GM13976 (cell line): ENCODE measurements at regions not wholly inside any gene's neighbourhood (a gene's known extent, or its start where the extent isn't known, plus 50 kb on each side); places are given as distances from the start of the nearest gene placed in this dataset.

Experiments
- DNase-seq: peaks from one replicate; pipeline ENCODE4 v3.0.0; 2012; ENCODE audit warnings: low spot score
- CTCF ChIP-seq: IDR thresholded peaks from 2 replicates; pipeline ENCODE4 v1.5.1; 2012; ENCODE audit warnings: borderline replicate concordance, mild to moderate bottlenecking; ENCODE audit not compliant: insufficient read depth; ENCODE audit errors: extremely low read depth, missing control alignments, control extremely low read depth
- in situ Hi-C: fragments of 300-500 bp; cut with MboI; formaldehyde crosslinking; loops from one replicate; pipeline ENCODE4 v1.12.0; 2022; ENCODE audit warnings: low sequenced_read_pairs, mixed read lengths, inconsistent platforms; ENCODE audit not compliant: unreplicated experiment

- no peak for TF ChIP-seq CTCF
- in situ Hi-C loops: no loop called here
- peak; percentile 29 for DNase-seq
Observed at GRCh38 chr12:107319533-107320032, 226.2 kb upstream of the CRY1 start.

- DNase-seq: peak; percentile 37
- no peak for TF ChIP-seq CTCF
- in situ Hi-C loops: no loop called here
Observed at GRCh38 chr12:107320033-107320928, 226.9 kb upstream of the CRY1 start.

GRCh38 chr12:107320929-107321631 is 227.7 kb upstream of the CRY1 start:
- no peak for DNase-seq
- in situ Hi-C loops: no loop called here
- TF ChIP-seq CTCF: no peak

- TF ChIP-seq CTCF: no peak
- no peak for DNase-seq
- in situ Hi-C loops: no loop called here
Observed at GRCh38 chr12:107322063-107322462, 228.7 kb upstream of the CRY1 start.

GRCh38 chr12:107325075-107325608 is 231.8 kb upstream of the CRY1 start:
- in situ Hi-C loops: no loop called here
- TF ChIP-seq CTCF: no peak
- no peak for DNase-seq

- no peak for DNase-seq
- in situ Hi-C loops: no loop called here
- no peak for TF ChIP-seq CTCF
Observed at GRCh38 chr12:107326237-107326636, 232.9 kb upstream of the CRY1 start.
